HepG2 (cell line): ENCODE measurements at regions not wholly inside any gene's neighbourhood (a gene's known extent, or its start where the extent isn't known, plus 50 kb on each side); places are given as distances from the start of the nearest gene placed in this dataset.

ENCODE experiments used
- ATAC-seq: fragments of 200-7000 bp; cut with Tn5 transposase; 3 replicates; pipeline ENCODE4 v1.9.1; 2020; ENCODE audit warnings: mild to moderate bottlenecking, moderate library complexity
- BruUV-seq: library from RNA; stranded (reverse); fragments of 400-500 nt; replicated peaks from 2 replicates; lab custom pipeline; 2021; lab: Mats Ljungman, UMichigan
- CTCF ChIA-PET: fragments of 300-600 bp; formaldehyde crosslinking; extraction: SDS; loops from one replicate; lab custom pipeline; 2021; ENCODE audit warnings: low total read pairs, inconsistent platforms, low intra/inter-chr PET ratio; lab: Yijun Ruan, JAX
- POLR2A ChIA-PET: fragments of 350-600 bp; sonication (Branson Sonifier 250); formaldehyde crosslinking; loops from one replicate; lab custom pipeline; 2020; ENCODE audit warnings: antibody characterized with exemption, inconsistent platforms; lab: Yijun Ruan, JAX
- DNase-seq: peaks from one replicate; pipeline ENCODE4 v3.0.0-alpha.2; 2015; ENCODE audit warnings: low spot score
- FAIRE-seq: peaks from 3 replicates; lab custom pipeline; 2011; peaks lifted over from hg19 to GRCh38; lab: Jason Lieb, UNC
- H2AFZ ChIP-seq: one replicate; pipeline ENCODE4 v1.6.1; 2011; ENCODE audit warnings: low read length, inconsistent platforms
- H3K27ac ChIP-seq: fragments of 300-600 bp; 3 replicates; pipeline ENCODE4 v1.8.0; 2011; ENCODE audit warnings: mixed run types, mild to moderate bottlenecking, mixed read lengths, low read length, inconsistent platforms; ENCODE audit not compliant: insufficient read depth; ENCODE audit errors: extremely low read length
- H3K27me3 ChIP-seq, 2 experiments: fragments of 200-600 bp in 1 of 2; 2 replicates in 1 of 2; 3 replicates in 1 of 2; pipeline versions ENCODE4 v1.6.0 to v1.8.0; 2011; ENCODE audit warnings: low read length in 2 of 2, mild to moderate bottlenecking in 2 of 2, moderate library complexity in 2 of 2, inconsistent platforms in 1 of 2; ENCODE audit not compliant: insufficient read depth in 2 of 2, control insufficient read depth in 1 of 2
- H3K36me3 ChIP-seq, 2 experiments: fragments of 200-600 bp in 1 of 2; replicated peaks in 1 of 2; 2 replicates in 1 of 2; 3 replicates in 1 of 2; pipeline versions ENCODE4 v1.5.1 to v1.8.0; 2011; ENCODE audit warnings: low read length in 2 of 2, inconsistent platforms in 1 of 2; ENCODE audit not compliant: insufficient read depth in 2 of 2, control insufficient read depth in 1 of 2
- H3K4me1 ChIP-seq: 2 replicates; pipeline ENCODE4 v1.5.1; 2012; ENCODE audit warnings: low read length, inconsistent platforms; ENCODE audit not compliant: insufficient read depth
- H3K4me2 ChIP-seq: 2 replicates; pipeline ENCODE4 v1.6.0; 2011; ENCODE audit warnings: low read depth, low read length, inconsistent platforms
- H3K4me3 ChIP-seq, 3 experiments: fragments of 200-600 bp in 1 of 3; sonication (generic), shearing (Covaris generic) in 1 of 3; replicated peaks in 1 of 3; 2 replicates each; pipeline ENCODE4 v1.5.1; 2011 to 2016; ENCODE audit warnings: low read length in 3 of 3, inconsistent platforms in 2 of 3, low read depth in 2 of 3, mild to moderate bottlenecking in 2 of 3, control low read depth in 1 of 3, mixed read lengths in 1 of 3; ENCODE audit not compliant: insufficient read depth in 1 of 3
- H3K79me2 ChIP-seq: one replicate; pipeline ENCODE4 v1.6.1; 2011; ENCODE audit warnings: low read length, inconsistent platforms; ENCODE audit not compliant: insufficient read depth
- H3K9ac ChIP-seq: 2 replicates; pipeline ENCODE4 v1.6.0; 2011; ENCODE audit warnings: mild to moderate bottlenecking, low read depth, low read length, inconsistent platforms; ENCODE audit not compliant: insufficient read depth
- H3K9me3 ChIP-seq: 2 replicates; pipeline ENCODE4 v1.5.1; 2012; ENCODE audit warnings: mild to moderate bottlenecking, low read length
- H4K20me1 ChIP-seq: 2 replicates; pipeline ENCODE4 v1.6.0; 2011; ENCODE audit warnings: inconsistent platforms, mild to moderate bottlenecking, low read length, moderate library complexity; ENCODE audit not compliant: insufficient read depth
- CAMTA2 ChIP-seq: sonication (generic); formaldehyde crosslinking; IDR thresholded peaks from 2 replicates; pipeline ENCODE4 v1.4.0; 2020; ENCODE audit warnings: mild to moderate bottlenecking, missing genetic modification reagents, borderline replicate concordance
- CC2D1A ChIP-seq: sonication (generic); formaldehyde crosslinking; IDR thresholded peaks from 2 replicates; pipeline ENCODE4 v1.8.1; 2023; ENCODE audit warnings: mild to moderate bottlenecking, missing genetic modification reagents
- SKI ChIP-seq: fragments of 450-650 bp; IDR thresholded peaks from one replicate; pipeline ENCODE4 v1.6.1; 2018; ENCODE audit warnings: mild to moderate bottlenecking; ENCODE audit not compliant: partially characterized antibody
- SMYD3 ChIP-seq: sonication (generic); formaldehyde crosslinking; IDR thresholded peaks from 2 replicates; pipeline ENCODE4 v1.8.1; 2023; ENCODE audit warnings: mild to moderate bottlenecking, missing genetic modification reagents
- TMF1 ChIP-seq: sonication (generic); formaldehyde crosslinking; IDR thresholded peaks from 2 replicates; pipeline ENCODE4 v1.8.1; 2022; ENCODE audit warnings: low read depth, missing genetic modification reagents
- ZMAT3 ChIP-seq: sonication (generic); formaldehyde crosslinking; conservative IDR thresholded peaks from 2 replicates; pipeline ENCODE4 v1.7.0; 2021; ENCODE audit warnings: missing genetic modification reagents
- ZNF10 ChIP-seq: sonication (generic); formaldehyde crosslinking; IDR thresholded peaks from 2 replicates; pipeline ENCODE4 v1.4.0; 2020; ENCODE audit warnings: mild to moderate bottlenecking, low read depth, missing genetic modification reagents, borderline replicate concordance
- ZNF737 ChIP-seq: sonication (generic); formaldehyde crosslinking; IDR thresholded peaks from 2 replicates; pipeline ENCODE4 v1.5.0; 2020; ENCODE audit warnings: missing genetic modification reagents, mild to moderate bottlenecking, borderline replicate concordance
- ZNF83 ChIP-seq: sonication (generic); formaldehyde crosslinking; IDR thresholded peaks from 2 replicates; pipeline ENCODE4 v1.4.0; 2020; ENCODE audit warnings: missing genetic modification reagents, mild to moderate bottlenecking, borderline replicate concordance
- WGBS: methylation state at CpG from one replicate; pipeline ENCODE4 v1.1.6; 2017; ENCODE audit warnings: low lambda C conversion rate; 5-methylcytosine and 5-hydroxymethylcytosine counted together
- in situ Hi-C: cut with HindIII; loops from 2 replicates; pipeline ENCODE4 v1.10.0; 2017; ENCODE audit warnings: low pct_unique_long_range_greater_than_20kb; ENCODE audit not compliant: extremely low pct_ligation_motif_present
- intact Hi-C: fragments of 100-400 bp; cut with micrococcal nuclease; formaldehyde crosslinking; loops from one replicate; pipeline ENCODE4 v1.10.0; 2022; ENCODE audit not compliant: unreplicated experiment

GRCh38 chr6:141956868-141957267 is 175.9 kb upstream of the GJE1 start (continued):
- TF ChIP-seq ZNF83 (CRISPR knock-in tag) (no peak), CAMTA2 (no peak), SKI (no peak), SMYD3 (no peak), ZMAT3 (CRISPR knock-in tag) (no peak), CC2D1A (no peak), TMF1 (no peak), ZNF737 (CRISPR knock-in tag) (no peak)

GRCh38 chr6:141956046-141956761 is 176.5 kb upstream of the GJE1 start:
- WGBS = 32% methylated on average over 3 of the region's 3 CpGs
- Histone ChIP-seq H3K9me3 (peaks cover 30% of the 10 kb centered on the region; the same call in 1 of the 2 replicates), H3K79me2 (no peaks in the 10 kb centered on the region), H3K27ac (no peak overlapping the region)
- intact Hi-C loops = no loop called here
- TF ChIP-seq ZNF10 (CRISPR knock-in tag) = no peak
- TF ChIP-seq, all 625 proteins: peak for 0
- no peaks in the 10 kb centered on the region for H3K36me3 ChIP-seq
- H3K4me2 ChIP-seq = no peak overlapping the region
- FAIRE-seq = no peak
- CTCF ChIA-PET = no interaction called here
- in situ Hi-C loops = no loop called here
- no peak overlapping the region for H2AFZ ChIP-seq
- H3K4me3 ChIP-seq = no peak overlapping the region
- H3K9ac ChIP-seq = no peak overlapping the region
- no peak for DNase-seq
- no peaks in the 10 kb centered on the region for H3K4me1 ChIP-seq
- no peaks in the 10 kb centered on the region for H3K27me3 ChIP-seq
- no TSS peak for BruUV-seq
- H4K20me1 ChIP-seq = no peaks in the 10 kb centered on the region
- no peak for ATAC-seq
- POLR2A ChIA-PET = no interaction called here
